A673 (cell line): ENCODE measurements at regions not wholly inside any gene's neighbourhood (a gene's known extent, or its start where the extent isn't known, plus 50 kb on each side); places are given as distances from the start of the nearest gene placed in this dataset.

Source experiments
- CTCF ChIP-seq: fragments of 300-800, 200-600 bp; sonication (generic); conservative IDR thresholded peaks from 2 replicates; pipeline ENCODE4 v1.5.1; 2017; ENCODE audit warnings: low read depth, mild to moderate bottlenecking, antibody characterized with exemption, low read length, moderate library complexity, mixed read lengths
- EZH2 ChIP-seq: fragments of 200-600 bp; sonication (generic); IDR thresholded peaks from 2 replicates; pipeline ENCODE4 v1.6.1; 2017; ENCODE audit warnings: borderline replicate concordance, low read depth, mild to moderate bottlenecking, mixed read lengths, antibody characterized with exemption, low read length; ENCODE audit not compliant: poor library complexity, severe bottlenecking

DNA sequence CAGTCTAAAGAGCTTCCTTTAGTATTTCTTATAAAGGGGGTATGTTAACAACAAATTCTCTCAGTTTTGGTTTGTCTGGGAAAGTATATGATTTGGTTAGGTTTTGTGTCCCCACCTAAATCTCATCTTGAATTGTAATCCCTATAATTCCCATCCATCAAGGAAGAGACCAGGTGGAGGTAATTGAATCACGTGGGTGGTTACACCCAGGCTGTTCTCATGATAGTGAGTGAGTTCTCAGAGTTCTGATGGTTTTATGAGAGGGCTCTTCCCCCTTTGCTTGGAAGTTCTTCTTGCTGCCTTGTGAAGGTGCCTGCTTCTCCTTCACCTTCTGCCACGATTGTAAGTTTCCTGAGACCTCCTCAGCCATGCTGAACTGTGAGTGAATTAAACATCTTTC, 109.1 kb downstream of the MACIR start:
- TF ChIP-seq CTCF = no peak
- TF ChIP-seq EZH2 = no peak
